ENCODE measurements at regions not wholly inside any gene's neighbourhood (a gene's known extent, or its start where the extent isn't known, plus 50 kb on each side); places are given as distances from the start of the nearest gene placed in this dataset.

DNA sequence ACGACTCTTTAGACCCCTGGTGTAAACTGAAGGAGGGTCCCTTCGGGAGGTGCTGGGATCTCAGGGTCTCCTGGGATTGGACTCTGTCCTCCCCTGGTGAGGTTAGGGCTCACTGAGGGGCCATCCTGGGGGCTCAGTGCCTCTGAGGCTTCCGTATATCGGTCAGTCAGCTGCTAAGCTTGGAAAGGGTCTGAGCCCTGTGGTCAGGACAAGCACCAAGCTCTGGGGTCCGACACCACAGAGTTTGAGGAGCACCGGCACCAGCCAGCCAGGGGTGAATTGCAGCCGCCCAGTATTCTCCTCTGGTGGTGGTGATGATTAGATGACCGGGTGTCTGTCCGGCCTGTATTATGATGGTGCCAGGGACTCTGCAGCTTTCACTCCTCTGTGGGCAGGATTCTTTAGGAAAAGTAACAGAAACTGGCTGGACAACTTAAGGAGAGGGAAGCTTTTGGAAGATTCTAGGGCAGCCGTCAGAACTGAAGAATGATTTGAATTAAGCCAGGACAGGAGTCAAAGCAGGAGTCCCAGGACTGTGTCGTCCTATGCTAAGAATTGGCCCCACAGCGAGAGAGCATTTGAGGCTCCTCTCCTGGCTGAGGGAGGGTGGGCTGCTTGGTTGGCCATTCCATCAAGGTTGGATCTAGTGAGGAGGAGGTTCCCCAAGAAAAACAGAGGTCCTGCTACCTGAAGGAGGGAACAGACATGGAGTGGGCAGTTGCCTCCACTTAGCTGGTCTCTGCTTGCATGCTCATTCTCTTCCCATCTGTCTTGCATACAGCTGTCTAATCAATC lies 158.6 kb upstream of the HS6ST1 start:
- no peak overlapping the region for H3K4me3 Mint-ChIP-seq
- H3K27ac Mint-ChIP-seq = no peak overlapping the region
- DNase-seq (ENCODE audit: low spot score) = peak; percentile 1
- TF ChIP-seq, protein P1, sequence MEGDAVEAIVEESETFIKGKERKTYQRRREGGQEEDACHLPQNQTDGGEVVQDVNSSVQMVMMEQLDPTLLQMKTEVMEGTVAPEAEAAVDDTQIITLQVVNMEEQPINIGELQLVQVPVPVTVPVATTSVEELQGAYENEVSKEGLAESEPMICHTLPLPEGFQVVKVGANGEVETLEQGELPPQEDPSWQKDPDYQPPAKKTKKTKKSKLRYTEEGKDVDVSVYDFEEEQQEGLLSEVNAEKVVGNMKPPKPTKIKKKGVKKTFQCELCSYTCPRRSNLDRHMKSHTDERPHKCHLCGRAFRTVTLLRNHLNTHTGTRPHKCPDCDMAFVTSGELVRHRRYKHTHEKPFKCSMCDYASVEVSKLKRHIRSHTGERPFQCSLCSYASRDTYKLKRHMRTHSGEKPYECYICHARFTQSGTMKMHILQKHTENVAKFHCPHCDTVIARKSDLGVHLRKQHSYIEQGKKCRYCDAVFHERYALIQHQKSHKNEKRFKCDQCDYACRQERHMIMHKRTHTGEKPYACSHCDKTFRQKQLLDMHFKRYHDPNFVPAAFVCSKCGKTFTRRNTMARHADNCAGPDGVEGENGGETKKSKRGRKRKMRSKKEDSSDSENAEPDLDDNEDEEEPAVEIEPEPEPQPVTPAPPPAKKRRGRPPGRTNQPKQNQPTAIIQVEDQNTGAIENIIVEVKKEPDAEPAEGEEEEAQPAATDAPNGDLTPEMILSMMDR (IDR thresholded peaks at IDR 0.05) = no peak
- TF ChIP-seq EZH2 (IDR thresholded peaks at IDR 0.05) = no peak
- no peak for TF ChIP-seq EZH2phosphoT487 (IDR thresholded peaks at IDR 0.05)
- Histone ChIP-seq H3K36me3 (no peaks in the 10 kb centered on the region), H3K4me3 (no peak overlapping the region), H3K27me3 (no peaks in the 10 kb centered on the region), H3K27ac (no peak overlapping the region), H3F3A (ENCODE audit: low read depth) (no peaks in the 10 kb centered on the region), H3K4me1 (no peaks in the 10 kb centered on the region), H4K20me1 (ENCODE audit: low read depth) (no peaks in the 10 kb centered on the region), H3K9ac (no peak overlapping the region), H3K9me3 (ENCODE audit: low read depth) (no peaks in the 10 kb centered on the region), H3K4me2 (no peak overlapping the region), H3K79me2 (ENCODE audit: low read depth) (no peaks in the 10 kb centered on the region), H2AFZ (replicated peaks) (no peak overlapping the region)
- H3K36me3 Mint-ChIP-seq = no peaks in the 10 kb centered on the region
- H3K9me3 Mint-ChIP-seq = peaks cover 9% of the 10 kb centered on the region
- H3K4me1 Mint-ChIP-seq = peaks cover 9% of the 10 kb centered on the region
- peaks cover 6% of the 10 kb centered on the region for H3K27me3 Mint-ChIP-seq (ENCODE audit: insufficient read depth, low read depth)

DNA sequence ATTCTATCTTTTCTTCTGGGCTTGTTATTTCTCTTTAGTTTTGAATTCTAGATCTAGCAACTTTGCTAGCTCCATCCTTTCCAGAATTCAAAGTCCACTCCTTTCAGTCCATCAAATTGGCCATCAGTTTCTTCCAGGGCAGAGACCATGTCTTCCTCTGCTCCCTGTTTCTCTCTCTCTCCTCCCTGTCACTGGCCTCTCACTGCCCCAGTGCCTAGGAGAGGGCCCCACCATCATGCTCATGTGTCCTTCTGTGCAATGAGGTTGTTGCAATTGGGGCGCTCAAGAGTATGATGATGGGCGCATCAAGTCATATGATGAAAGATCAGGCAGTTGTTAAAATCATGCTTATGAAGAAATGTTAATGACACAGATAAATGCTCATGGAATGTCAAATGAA lies 159.2 kb upstream of the HS6ST1 start:
- H3K9ac ChIP-seq = no peak overlapping the region
- peaks cover 2% of the 10 kb centered on the region for H3K27me3 Mint-ChIP-seq (ENCODE audit: insufficient read depth, low read depth)
- H3K4me3 Mint-ChIP-seq = no peak overlapping the region
- peaks cover 9% of the 10 kb centered on the region for H3K4me1 Mint-ChIP-seq
- H3K79me2 ChIP-seq (ENCODE audit: low read depth) = no peaks in the 10 kb centered on the region
- H3K9me3 Mint-ChIP-seq = peaks cover 7% of the 10 kb centered on the region
- no peaks in the 10 kb centered on the region for H3K27me3 ChIP-seq
- H3K4me1 ChIP-seq = no peaks in the 10 kb centered on the region
- H3K27ac Mint-ChIP-seq = no peak overlapping the region
- no peaks in the 10 kb centered on the region for H3K36me3 ChIP-seq
- no peak overlapping the region for H3K27ac ChIP-seq
- TF ChIP-seq, protein P1 (IDR thresholded peaks at IDR 0.05) = no peak
- no peak for TF ChIP-seq EZH2 (IDR thresholded peaks at IDR 0.05)
- TF ChIP-seq EZH2phosphoT487 (IDR thresholded peaks at IDR 0.05) = no peak
- H3K9me3 ChIP-seq (ENCODE audit: low read depth) = no peaks in the 10 kb centered on the region
- H3K4me2 ChIP-seq = no peak overlapping the region
- DNase-seq (ENCODE audit: low spot score) = no peak
- no peaks in the 10 kb centered on the region for H3F3A ChIP-seq (ENCODE audit: low read depth)
- H2AFZ ChIP-seq (replicated peaks) = no peak overlapping the region
- H3K4me3 ChIP-seq = no peak overlapping the region
- no peaks in the 10 kb centered on the region for H3K36me3 Mint-ChIP-seq
- no peaks in the 10 kb centered on the region for H4K20me1 ChIP-seq (ENCODE audit: low read depth)

DNA sequence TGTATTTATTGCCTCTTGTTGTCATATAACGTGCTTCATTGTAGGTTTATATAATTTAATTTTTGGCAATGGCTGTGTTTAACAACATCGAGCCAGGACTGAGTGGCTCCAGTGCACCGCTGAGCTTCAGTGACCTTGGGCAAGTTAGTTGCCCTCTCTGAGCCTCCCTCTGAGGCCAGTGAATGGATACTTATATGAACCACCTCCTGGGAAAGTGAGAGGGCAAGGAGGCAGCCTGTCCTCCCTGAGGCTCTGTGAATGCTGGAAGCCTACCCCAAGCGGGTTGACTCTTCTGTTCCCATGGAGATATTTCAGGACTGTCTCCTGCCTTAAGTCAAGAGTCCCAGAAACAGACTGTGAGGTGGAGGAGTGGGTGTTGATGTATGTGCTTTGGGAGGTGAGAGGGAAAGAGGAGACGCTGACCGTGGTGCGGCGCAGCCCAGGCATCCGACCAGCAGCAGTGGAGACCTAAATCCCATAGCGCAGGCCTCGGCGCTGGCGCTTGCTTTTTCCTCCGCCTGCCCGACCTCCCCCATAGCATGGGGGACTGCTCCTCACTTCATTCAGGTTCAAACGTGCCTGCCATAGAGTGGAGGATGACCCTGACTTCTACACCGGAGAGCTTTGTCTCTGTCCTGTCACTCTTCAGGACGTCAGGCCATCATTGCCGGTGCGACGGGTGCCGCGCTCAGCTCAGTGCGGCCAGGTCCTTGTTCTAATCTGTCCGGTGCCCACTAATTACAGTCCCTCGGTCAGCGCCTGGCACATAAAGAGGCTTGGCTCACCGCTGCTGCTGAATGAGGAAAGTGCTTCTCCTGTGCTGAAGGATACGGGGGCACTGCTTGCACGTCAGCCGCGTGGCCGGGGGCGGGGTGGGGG lies 167.3 kb upstream of the HS6ST1 start:
- TF ChIP-seq, protein P1 (IDR thresholded peaks at IDR 0.05) = no peak
- TF ChIP-seq EZH2phosphoT487 (IDR thresholded peaks at IDR 0.05) = no peak
- TF ChIP-seq EZH2 (IDR thresholded peaks at IDR 0.05) = no peak
- H4K20me1 ChIP-seq (ENCODE audit: low read depth) = no peaks in the 10 kb centered on the region
- no peak overlapping the region for H3K27ac ChIP-seq
- H3F3A ChIP-seq (ENCODE audit: low read depth) = no peaks in the 10 kb centered on the region
- no peaks in the 10 kb centered on the region for H3K27me3 ChIP-seq
- H3K4me1 ChIP-seq = peaks cover 5% of the 10 kb centered on the region
- no peaks in the 10 kb centered on the region for H3K79me2 ChIP-seq (ENCODE audit: low read depth)
- Mint-ChIP-seq H3K4me3 (no peak overlapping the region), H3K27ac (peak overlapping the region; percentile 31), H3K27me3 (ENCODE audit: insufficient read depth, low read depth) (peaks cover 7% of the 10 kb centered on the region), H3K9me3 (peaks cover 2% of the 10 kb centered on the region), H3K36me3 (no peaks in the 10 kb centered on the region), H3K4me1 (peaks cover 40% of the 10 kb centered on the region)
- H2AFZ ChIP-seq (replicated peaks) = no peak overlapping the region
- H3K36me3 ChIP-seq = no peaks in the 10 kb centered on the region
- H3K4me3 ChIP-seq = no peak overlapping the region
- H3K4me2 ChIP-seq = no peak overlapping the region
- peak; percentile 0 for DNase-seq (ENCODE audit: low spot score)
- no peaks in the 10 kb centered on the region for H3K9me3 ChIP-seq (ENCODE audit: low read depth)
- H3K9ac ChIP-seq = no peak overlapping the region

Data from neural progenitor cell (in vitro differentiated cells).